ENCODE measurements at regions not wholly inside any gene's neighbourhood (a gene's known extent, or its start where the extent isn't known, plus 50 kb on each side); places are given as distances from the start of the nearest gene placed in this dataset.

DNA sequence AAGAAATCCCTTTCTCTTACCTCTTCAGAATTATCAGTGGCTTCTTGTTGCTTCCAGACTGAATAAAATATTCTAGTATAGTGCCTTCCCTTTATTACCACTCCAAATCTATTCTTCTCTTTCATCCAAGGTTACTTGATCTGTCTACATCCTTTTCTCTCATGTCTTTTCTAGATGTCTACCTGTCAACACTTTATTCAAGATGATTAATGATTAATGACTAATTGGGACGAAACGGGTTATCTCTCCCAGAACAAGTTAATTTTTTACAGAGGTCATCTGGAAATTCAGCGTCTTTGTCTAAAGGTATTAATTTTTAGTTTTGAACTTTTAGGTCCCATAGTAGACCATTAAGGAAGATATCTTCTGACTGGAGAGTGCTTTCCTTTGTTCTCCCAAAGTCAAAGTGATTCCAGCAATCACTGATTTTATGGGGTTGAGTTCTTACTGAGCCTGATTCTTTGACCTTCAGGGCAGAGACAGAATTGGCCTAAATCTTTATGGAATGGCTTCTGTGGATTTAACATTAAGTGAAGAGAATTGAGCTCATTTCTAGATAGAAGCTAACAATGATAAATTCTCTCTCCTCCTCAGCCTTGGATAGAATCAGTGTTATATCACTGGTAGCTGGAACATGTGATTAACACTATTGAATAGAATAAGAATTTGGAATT is 335.4 kb upstream of the TEX13C start:
- TF ChIP-seq, protein P1, sequence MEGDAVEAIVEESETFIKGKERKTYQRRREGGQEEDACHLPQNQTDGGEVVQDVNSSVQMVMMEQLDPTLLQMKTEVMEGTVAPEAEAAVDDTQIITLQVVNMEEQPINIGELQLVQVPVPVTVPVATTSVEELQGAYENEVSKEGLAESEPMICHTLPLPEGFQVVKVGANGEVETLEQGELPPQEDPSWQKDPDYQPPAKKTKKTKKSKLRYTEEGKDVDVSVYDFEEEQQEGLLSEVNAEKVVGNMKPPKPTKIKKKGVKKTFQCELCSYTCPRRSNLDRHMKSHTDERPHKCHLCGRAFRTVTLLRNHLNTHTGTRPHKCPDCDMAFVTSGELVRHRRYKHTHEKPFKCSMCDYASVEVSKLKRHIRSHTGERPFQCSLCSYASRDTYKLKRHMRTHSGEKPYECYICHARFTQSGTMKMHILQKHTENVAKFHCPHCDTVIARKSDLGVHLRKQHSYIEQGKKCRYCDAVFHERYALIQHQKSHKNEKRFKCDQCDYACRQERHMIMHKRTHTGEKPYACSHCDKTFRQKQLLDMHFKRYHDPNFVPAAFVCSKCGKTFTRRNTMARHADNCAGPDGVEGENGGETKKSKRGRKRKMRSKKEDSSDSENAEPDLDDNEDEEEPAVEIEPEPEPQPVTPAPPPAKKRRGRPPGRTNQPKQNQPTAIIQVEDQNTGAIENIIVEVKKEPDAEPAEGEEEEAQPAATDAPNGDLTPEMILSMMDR (IDR thresholded peaks at IDR 0.05) = no peak
- TF ChIP-seq POLR2A (IDR thresholded peaks at IDR 0.05) = no peak
- TF ChIP-seq EP300 (IDR thresholded peaks at IDR 0.05) = no peak
